RWPE1 (cell line): ENCODE measurements at regions not wholly inside any gene's neighbourhood (a gene's known extent, or its start where the extent isn't known, plus 50 kb on each side); places are given as distances from the start of the nearest gene placed in this dataset.

Source experiments
- CTCF ChIA-PET: fragments of 350-600 bp; sonication (Branson Sonifier 250); formaldehyde crosslinking; extraction: SDS; loops from one replicate; lab custom pipeline; 2021; lab: Yijun Ruan, JAX
- POLR2A ChIA-PET: fragments of 400-600 bp; formaldehyde crosslinking; extraction: SDS; loops from one replicate; lab custom pipeline; 2020; ENCODE audit warnings: antibody characterized with exemption; ENCODE audit not compliant: low non-redundant PET; lab: Yijun Ruan, JAX
- DNase-seq: peaks from one replicate; pipeline ENCODE4 v3.0.0; 2012; ENCODE audit warnings: low spot score
- H3K27ac ChIP-seq: fragments of 450-650 bp; 2 replicates; pipeline ENCODE4 v1.5.1; 2017
- CTCF ChIP-seq: fragments of 450-650 bp; conservative IDR thresholded peaks from 2 replicates; pipeline ENCODE4 v1.5.1; 2017; ENCODE audit warnings: low read depth, mild to moderate bottlenecking

- H3K27ac ChIP-seq: no peak overlapping the region
- TF ChIP-seq CTCF: no peak
- DNase-seq: no peak
- CTCF ChIA-PET: no interaction called here
- POLR2A ChIA-PET: no interaction called here
Observed at GRCh38 chr1:63710308-63710707, 63.5 kb upstream of the ROR1 start.

- H3K27ac ChIP-seq: no peak overlapping the region
- POLR2A ChIA-PET: no interaction called here
- DNase-seq: no peak
- CTCF ChIA-PET: no interaction called here
- no peak for TF ChIP-seq CTCF
Observed at GRCh38 chr1:63710761-63711380, 62.9 kb upstream of the ROR1 start.

- H3K27ac ChIP-seq: no peak overlapping the region
- no peak for DNase-seq
- POLR2A ChIA-PET: no interaction called here
- CTCF ChIA-PET: interaction anchor here (0.9 kb wide), 1 partner anchor 39 kb away, joined by 3 read pairs; no protein-coding TSS in a partner anchor
- TF ChIP-seq CTCF: no peak
Observed at GRCh38 chr1:63713041-63713440, 60.8 kb upstream of the ROR1 start.

- no peak for DNase-seq
- ChIA-PET POLR2A (no interaction called here), CTCF (interaction anchor here (0.9 kb wide), 1 partner anchor 39 kb away, joined by 3 read pairs; no protein-coding TSS in a partner anchor)
- peak overlapping the region; percentile 53 for H3K27ac ChIP-seq
- no peak for TF ChIP-seq CTCF
Observed at GRCh38 chr1:63713627-63714481, 60.0 kb upstream of the ROR1 start.

- POLR2A ChIA-PET: no interaction called here
- H3K27ac ChIP-seq: peak overlapping the region; percentile 53
- CTCF ChIA-PET: no interaction called here
- no peak for TF ChIP-seq CTCF
- DNase-seq: no peak
Observed at GRCh38 chr1:63714482-63714760, 59.4 kb upstream of the ROR1 start.

GRCh38 chr1:63717511-63718065 lies 56.2 kb upstream of the ROR1 start:
- TF ChIP-seq CTCF: no peak
- no peak overlapping the region for H3K27ac ChIP-seq
- ChIA-PET CTCF (no interaction called here), POLR2A (no interaction called here)
- no peak for DNase-seq
